ENCODE measurements at regions not wholly inside any gene's neighbourhood (a gene's known extent, or its start where the extent isn't known, plus 50 kb on each side); places are given as distances from the start of the nearest gene placed in this dataset.

- BruUV-seq (replicated peaks) = no TSS peak
- ChIA-PET CTCF (interaction anchor here (0.5 kb wide), 1 partner anchor 88 kb away, joined by 3 read pairs; no protein-coding TSS in a partner anchor), POLR2A (no interaction called here)
- peaks cover 14% of the 10 kb centered on the region for H3K4me1 Mint-ChIP-seq (ENCODE audit: insufficient read depth, unreplicated experiment)
- TF ChIP-seq CTCF (IDR thresholded peaks at IDR 0.05; ENCODE audit: unreplicated experiment) = no peak
- DNase-seq (ENCODE audit: unreplicated experiment) = no peak
- no peak overlapping the region for H3K27ac Mint-ChIP-seq (ENCODE audit: low read depth, unreplicated experiment)
- H3K27me3 Mint-ChIP-seq (ENCODE audit: insufficient read depth, unreplicated experiment) = no peaks in the 10 kb centered on the region
- no peaks in the 10 kb centered on the region for H3K9me3 Mint-ChIP-seq (ENCODE audit: unreplicated experiment)
- peaks cover 7% of the 10 kb centered on the region for H3K36me3 Mint-ChIP-seq (ENCODE audit: insufficient read depth, unreplicated experiment)
- no peak overlapping the region for H3K4me3 Mint-ChIP-seq (ENCODE audit: unreplicated experiment)
- intact Hi-C loops (cut with micrococcal nuclease) = no loop called here
Observed at GRCh38 chr7:94135180-94135579, 131.0 kb upstream of the BET1 start.

GRCh38 chr7:94142281-94142680 lies 138.1 kb upstream of the BET1 start:
- TF ChIP-seq CTCF (IDR thresholded peaks at IDR 0.05; ENCODE audit: unreplicated experiment) = no peak
- ChIA-PET POLR2A (interaction anchor here (0.6 kb wide), 1 partner anchor 910 kb away, joined by 4 read pairs; the partner anchor contains the start of gene VPS50), CTCF (no interaction called here)
- intact Hi-C loops (cut with micrococcal nuclease) = no loop called here
- Mint-ChIP-seq H3K4me3 (ENCODE audit: unreplicated experiment) (no peak overlapping the region), H3K4me1 (ENCODE audit: insufficient read depth, unreplicated experiment) (peaks cover 5% of the 10 kb centered on the region), H3K27ac (ENCODE audit: low read depth, unreplicated experiment) (no peak overlapping the region), H3K36me3 (ENCODE audit: insufficient read depth, unreplicated experiment) (peaks cover 5% of the 10 kb centered on the region), H3K27me3 (ENCODE audit: insufficient read depth, unreplicated experiment) (no peaks in the 10 kb centered on the region), H3K9me3 (ENCODE audit: unreplicated experiment) (no peaks in the 10 kb centered on the region)
- no peak for DNase-seq (ENCODE audit: unreplicated experiment)
- no TSS peak for BruUV-seq (replicated peaks)

DNA sequence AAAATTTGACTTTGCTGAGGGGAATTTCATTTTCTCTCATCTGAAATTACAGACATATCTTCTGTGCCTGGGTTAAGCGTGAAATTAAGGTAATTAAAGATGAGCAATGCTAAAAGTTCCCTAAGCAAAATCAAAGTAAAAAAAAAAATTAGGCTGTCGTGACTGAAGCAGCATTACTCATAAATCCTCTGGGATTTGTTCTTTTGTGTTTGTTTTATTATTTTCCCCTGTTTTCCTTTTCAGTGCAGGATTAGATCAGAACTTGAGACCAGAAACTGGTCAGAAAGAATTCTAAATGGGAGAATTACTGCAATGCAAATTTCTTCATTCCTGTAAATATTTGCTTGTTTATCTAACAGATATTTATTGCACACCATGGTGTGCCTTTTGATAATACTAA lies 141.4 kb upstream of the BET1 start:
- TF ChIP-seq CTCF (IDR thresholded peaks at IDR 0.05; ENCODE audit: unreplicated experiment) = no peak
- CTCF ChIA-PET = interaction anchor here (1.3 kb wide), 1 partner anchor 321 kb away, joined by 3 read pairs; no protein-coding TSS in a partner anchor
- Mint-ChIP-seq H3K27me3 (ENCODE audit: insufficient read depth, unreplicated experiment) (no peaks in the 10 kb centered on the region), H3K9me3 (ENCODE audit: unreplicated experiment) (no peaks in the 10 kb centered on the region), H3K4me1 (ENCODE audit: insufficient read depth, unreplicated experiment) (peaks cover 9% of the 10 kb centered on the region), H3K27ac (ENCODE audit: low read depth, unreplicated experiment) (no peak overlapping the region), H3K36me3 (ENCODE audit: insufficient read depth, unreplicated experiment) (peaks cover 5% of the 10 kb centered on the region), H3K4me3 (ENCODE audit: unreplicated experiment) (no peak overlapping the region)
- intact Hi-C loops (cut with micrococcal nuclease) = no loop called here
- POLR2A ChIA-PET = no interaction called here
- no TSS peak for BruUV-seq (replicated peaks)
- peak; percentile 13 for DNase-seq (ENCODE audit: unreplicated experiment)

DNA sequence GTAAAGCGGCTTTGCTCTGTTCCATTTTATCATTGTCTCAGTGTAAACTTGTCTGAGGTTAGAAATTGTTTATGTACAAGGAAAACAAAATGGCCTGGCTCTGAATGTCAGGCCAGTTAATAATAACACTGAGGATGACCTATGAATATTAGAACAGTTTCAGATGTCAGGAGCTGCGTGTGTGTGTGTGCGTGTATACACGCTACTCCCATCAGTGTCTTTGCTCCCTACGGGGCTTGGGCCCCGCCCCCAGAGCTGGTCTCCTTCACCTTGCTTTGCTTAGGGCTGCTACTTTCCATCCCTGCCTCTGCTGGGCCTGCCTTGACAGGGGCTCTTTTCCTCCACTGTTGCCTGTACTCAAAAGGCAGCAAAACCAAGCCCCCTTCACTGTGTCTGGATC lies 142.3 kb upstream of the BET1 start:
- CTCF ChIA-PET = interaction anchor here (1.3 kb wide), 1 partner anchor 322 kb away, joined by 3 read pairs; no protein-coding TSS in a partner anchor
- no peaks in the 10 kb centered on the region for H3K9me3 Mint-ChIP-seq (ENCODE audit: unreplicated experiment)
- POLR2A ChIA-PET = no interaction called here
- no peak for DNase-seq (ENCODE audit: unreplicated experiment)
- H3K4me1 Mint-ChIP-seq (ENCODE audit: insufficient read depth, unreplicated experiment) = peaks cover 9% of the 10 kb centered on the region
- BruUV-seq (replicated peaks) = no TSS peak
- no peak overlapping the region for H3K4me3 Mint-ChIP-seq (ENCODE audit: unreplicated experiment)
- H3K27ac Mint-ChIP-seq (ENCODE audit: low read depth, unreplicated experiment) = no peak overlapping the region
- TF ChIP-seq CTCF (IDR thresholded peaks at IDR 0.05; ENCODE audit: unreplicated experiment) = no peak
- intact Hi-C loops (cut with micrococcal nuclease) = no loop called here
- peaks cover 5% of the 10 kb centered on the region for H3K36me3 Mint-ChIP-seq (ENCODE audit: insufficient read depth, unreplicated experiment)
- H3K27me3 Mint-ChIP-seq (ENCODE audit: insufficient read depth, unreplicated experiment) = no peaks in the 10 kb centered on the region
